K562 (cell line): ENCODE measurements at regions not wholly inside any gene's neighbourhood (a gene's known extent, or its start where the extent isn't known, plus 50 kb on each side); places are given as distances from the start of the nearest gene placed in this dataset.

Experiments
- ATAC-seq: fragments of 200-7000 bp; cut with Tn5 transposase; 3 replicates; pipeline ENCODE4 v1.9.1; 2020; ENCODE audit warnings: moderate library complexity
- BruUV-seq: library from RNA; stranded (reverse); fragments of 400-500 nt; replicated peaks from 2 replicates; lab custom pipeline; 2021; lab: Mats Ljungman, UMichigan
- CTCF ChIA-PET: fragments of 300-600 bp; formaldehyde crosslinking; extraction: SDS; loops from one replicate; lab custom pipeline; 2021; ENCODE audit warnings: low intra/inter-chr PET ratio; lab: Yijun Ruan, JAX
- POLR2A ChIA-PET: fragments of 300-600, 350-650 bp; sonication (Branson Sonifier 250); formaldehyde crosslinking; extraction: SDS; loops from one replicate; lab custom pipeline; 2021; ENCODE audit warnings: antibody characterized with exemption, inconsistent platforms; lab: Yijun Ruan, JAX
- DNase-seq, 4 experiments: peaks; one replicate each; pipeline versions ENCODE4 v3.0.0 to v3.0.0-alpha.2; 2011 to 2018; ENCODE audit warnings: low spot score in 3 of 4, mixed read lengths in 3 of 4; ENCODE audit errors: extremely low read depth in 1 of 4
- FAIRE-seq: peaks from 2 replicates; lab custom pipeline; 2011; peaks lifted over from hg19 to GRCh38; lab: Jason Lieb, UNC
- H2AFZ ChIP-seq: 2 replicates; pipeline ENCODE4 v1.6.0; 2011; ENCODE audit warnings: low read depth, low read length, control low read depth, inconsistent platforms
- H3K27ac ChIP-seq: fragments of 200-600 bp; 3 replicates; pipeline ENCODE4 v1.8.0; 2011; ENCODE audit warnings: low read depth, mild to moderate bottlenecking, control low read depth, inconsistent platforms, low read length, moderate library complexity, mixed read lengths; ENCODE audit errors: extremely low read depth
- H3K27me3 ChIP-seq, 2 experiments: fragments of 300-600 bp in 1 of 2; 2 replicates in 1 of 2; 3 replicates in 1 of 2; pipeline versions ENCODE4 v1.6.0 to v1.8.0; 2011; ENCODE audit warnings: inconsistent platforms in 2 of 2, low read length in 2 of 2, mild to moderate bottlenecking in 1 of 2, mixed read lengths in 1 of 2, moderate library complexity in 1 of 2; ENCODE audit not compliant: control insufficient read depth in 2 of 2, insufficient read depth in 2 of 2
- H3K36me3 ChIP-seq: fragments of 300-600 bp; 3 replicates; pipeline ENCODE4 v1.8.0; 2011; ENCODE audit warnings: mild to moderate bottlenecking, low read length, inconsistent platforms; ENCODE audit not compliant: control insufficient read depth, insufficient read depth
- H3K4me1 ChIP-seq, 2 experiments: fragments of 200-600 bp in 1 of 2; replicated peaks in 1 of 2; 2 replicates in 1 of 2; 3 replicates in 1 of 2; pipeline versions ENCODE4 v1.5.1 to v1.8.0; 2011; ENCODE audit warnings: inconsistent platforms in 2 of 2, low read length in 2 of 2, mild to moderate bottlenecking in 1 of 2, mixed read lengths in 1 of 2, moderate library complexity in 1 of 2; ENCODE audit not compliant: control insufficient read depth in 2 of 2, insufficient read depth in 2 of 2
- H3K4me2 ChIP-seq: 2 replicates; pipeline ENCODE4 v1.6.1; 2011; ENCODE audit warnings: low read length, control low read depth, inconsistent platforms, mixed read lengths; ENCODE audit not compliant: insufficient read depth
- H3K4me3 ChIP-seq: fragments of 200-600 bp; sonication (generic), shearing (Covaris generic); 2 replicates; pipeline ENCODE4 v1.5.1; 2016; ENCODE audit warnings: control low read depth, inconsistent platforms
- H3K79me2 ChIP-seq: fragments of 200-600 bp; 3 replicates; pipeline ENCODE4 v1.8.0; 2011; ENCODE audit warnings: low read length, inconsistent platforms; ENCODE audit not compliant: control insufficient read depth, insufficient read depth
- H3K9ac ChIP-seq, 2 experiments: 2 replicates each; pipeline versions ENCODE4 v1.6.0 to v1.6.1; 2011; ENCODE audit warnings: low read depth in 2 of 2, low read length in 2 of 2, control low read depth in 1 of 2, inconsistent platforms in 1 of 2, mild to moderate bottlenecking in 1 of 2, mixed read lengths in 1 of 2; ENCODE audit not compliant: insufficient read depth in 1 of 2
- H3K9me1 ChIP-seq: one replicate; pipeline ENCODE4 v1.6.0; 2011; ENCODE audit warnings: inconsistent platforms, mild to moderate bottlenecking, low read length, moderate library complexity; ENCODE audit not compliant: control insufficient read depth, insufficient read depth
- H3K9me3 ChIP-seq: replicated peaks from 2 replicates; pipeline ENCODE4 v1.5.1; 2011; ENCODE audit warnings: low read depth, low read length, inconsistent platforms; ENCODE audit not compliant: control insufficient read depth, insufficient read depth
- H4K20me1 ChIP-seq: replicated peaks from 2 replicates; pipeline ENCODE4 v1.6.1; 2011; ENCODE audit warnings: low read length, inconsistent platforms, mixed read lengths; ENCODE audit not compliant: control insufficient read depth, insufficient read depth
- CREM ChIP-seq: IDR thresholded peaks from 2 replicates; pipeline ENCODE4 v1.6.1; 2014; ENCODE audit warnings: antibody characterized with exemption, low read depth
- DPF2 ChIP-seq: fragments of 450-650 bp; IDR thresholded peaks from 2 replicates; pipeline ENCODE4 v1.6.1; 2016
- KAT7 ChIP-seq: sonication (generic); formaldehyde crosslinking; IDR thresholded peaks from 2 replicates; pipeline ENCODE4 v1.8.0; 2022; ENCODE audit warnings: missing genetic modification reagents, mild to moderate bottlenecking, borderline replicate concordance
- MCM5 ChIP-seq: fragments of 450-650 bp; IDR thresholded peaks from 2 replicates; pipeline ENCODE4 v1.6.1; 2016; ENCODE audit warnings: low read depth
- RBBP5 ChIP-seq: fragments of 200-600 bp; sonication (generic); IDR thresholded peaks from 2 replicates; pipeline ENCODE4 v1.6.1; 2012; ENCODE audit warnings: borderline replicate concordance, mild to moderate bottlenecking, low read length, control low read depth, inconsistent platforms; ENCODE audit not compliant: insufficient read depth, poor library complexity, severe bottlenecking
- ZNF431 ChIP-seq: sonication (generic); formaldehyde crosslinking; IDR thresholded peaks from 2 replicates; pipeline ENCODE4 v1.8.0; 2022; ENCODE audit warnings: mild to moderate bottlenecking, missing genetic modification reagents
- WGBS: fragments of 100-300 bp; shearing (Covaris generic); methylation state at CpG from one replicate; pipeline ENCODE4 v1.1.6; 2016; ENCODE audit warnings: low coverage, mixed read lengths; ENCODE audit not compliant: insufficient coverage; ENCODE audit errors: missing lambda C conversion rate; 5-methylcytosine and 5-hydroxymethylcytosine counted together
- in situ Hi-C: fragments of 300-500 bp; cut with MboI; formaldehyde crosslinking; loops from 4 replicates; pipeline ENCODE4 v1.15.0; 2018; ENCODE audit warnings: inconsistent platforms, mixed read lengths
- intact Hi-C: fragments of 100-400 bp; cut with micrococcal nuclease; formaldehyde crosslinking; loops from 2 replicates; pipeline ENCODE4 v1.14.2; 2022
- TF ChIP-seq, protein P1 (sequence below): sonication (generic); formaldehyde crosslinking; IDR thresholded peaks from 2 replicates; pipeline ENCODE4 v1.8.0; 2022; ENCODE audit warnings: mild to moderate bottlenecking, missing genetic modification reagents

DNA sequence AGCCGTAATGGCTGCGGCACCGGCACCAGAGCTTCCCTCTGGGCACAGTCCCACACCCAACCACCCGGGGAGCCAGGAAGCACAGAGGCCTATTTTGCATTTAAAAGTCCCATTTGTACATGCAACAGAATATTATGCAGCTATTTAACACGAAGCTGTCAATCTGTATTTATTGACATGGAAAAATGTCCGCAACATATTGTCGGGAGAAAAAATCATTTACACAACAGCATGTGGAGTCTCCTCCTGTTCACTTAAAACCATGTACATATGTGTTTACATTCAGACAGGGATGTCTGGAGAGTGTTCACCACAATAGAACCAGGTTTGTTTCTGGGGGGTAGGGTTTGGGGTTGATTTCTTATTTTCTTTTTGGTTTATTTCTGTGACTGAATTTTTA lies 63.4 kb upstream of the GRIK3 start:
- Histone ChIP-seq H3K4me1 (no peaks in the 10 kb centered on the region), H2AFZ (no peak overlapping the region), H3K27me3 (no peaks in the 10 kb centered on the region; a peak in 1 of 5 replicates), H3K9me1 (peaks cover 3% of the 10 kb centered on the region), H3K27ac (no peak overlapping the region), H3K9ac (no peak overlapping the region), H3K36me3 (no peaks in the 10 kb centered on the region), H4K20me1 (no peaks in the 10 kb centered on the region), H3K4me3 (no peak overlapping the region), H3K4me2 (no peak overlapping the region), H3K79me2 (no peaks in the 10 kb centered on the region), H3K9me3 (no peaks in the 10 kb centered on the region)
- WGBS: 1% methylated on average over 7 of the region's 7 CpGs
- DNase-seq: no peak
- no peak for TF ChIP-seq ZNF431 (CRISPR knock-in tag)
- no peak for TF ChIP-seq KAT7 (CRISPR knock-in tag)
- no peak for TF ChIP-seq DPF2
- TF ChIP-seq, protein P1, sequence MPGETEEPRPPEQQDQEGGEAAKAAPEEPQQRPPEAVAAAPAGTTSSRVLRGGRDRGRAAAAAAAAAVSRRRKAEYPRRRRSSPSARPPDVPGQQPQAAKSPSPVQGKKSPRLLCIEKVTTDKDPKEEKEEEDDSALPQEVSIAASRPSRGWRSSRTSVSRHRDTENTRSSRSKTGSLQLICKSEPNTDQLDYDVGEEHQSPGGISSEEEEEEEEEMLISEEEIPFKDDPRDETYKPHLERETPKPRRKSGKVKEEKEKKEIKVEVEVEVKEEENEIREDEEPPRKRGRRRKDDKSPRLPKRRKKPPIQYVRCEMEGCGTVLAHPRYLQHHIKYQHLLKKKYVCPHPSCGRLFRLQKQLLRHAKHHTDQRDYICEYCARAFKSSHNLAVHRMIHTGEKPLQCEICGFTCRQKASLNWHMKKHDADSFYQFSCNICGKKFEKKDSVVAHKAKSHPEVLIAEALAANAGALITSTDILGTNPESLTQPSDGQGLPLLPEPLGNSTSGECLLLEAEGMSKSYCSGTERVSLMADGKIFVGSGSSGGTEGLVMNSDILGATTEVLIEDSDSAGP (CRISPR knock-in tag): no peak
- TF ChIP-seq RBBP5: no peak
- TF ChIP-seq CREM: no peak
- TF ChIP-seq MCM5: no peak
- CTCF ChIA-PET: no interaction called here
- ATAC-seq: no peak
- POLR2A ChIA-PET: interaction anchor here (0.9 kb wide), 1 partner anchor 9 kb away, joined by 3 read pairs; no protein-coding TSS in a partner anchor
- BruUV-seq: no TSS peak
- FAIRE-seq: no peak
- intact Hi-C loops: loop anchor here (10.0 kb wide), 2 partner anchors 227 to 337 kb away; no protein-coding TSS in a partner anchor
- in situ Hi-C loops: no loop called here
